ENCODE measurements at regions not wholly inside any gene's neighbourhood (a gene's known extent, or its start where the extent isn't known, plus 50 kb on each side); places are given as distances from the start of the nearest gene placed in this dataset.

GRCh38 chr4:74848774-74849173 is 54.5 kb upstream of the BTC start:
- Histone ChIP-seq H2AFZ (ENCODE audit: low read length) (no peak overlapping the region), H3K27ac (ENCODE audit: extremely low read length, insufficient read depth, low read length) (no peak overlapping the region), H3K9ac (ENCODE audit: insufficient read depth, low read depth, low read length) (no peak overlapping the region), H3K9me3 (ENCODE audit: low read length) (0 out of 2 replicates have a peak, but pooled peaks cover 12% of the 10 kb centered on the region), H3K4me3 (replicated peaks in 1 of 3; ENCODE audit: insufficient read depth in 1 of 3, low read depth in 2 of 3, low read length in 3 of 3) (no peak overlapping the region), H3K27me3 (ENCODE audit: control insufficient read depth in 1 of 2, insufficient read depth in 2 of 2, low read length in 2 of 2) (no peaks in the 10 kb centered on the region), H3K79me2 (ENCODE audit: insufficient read depth, low read length) (no peaks in the 10 kb centered on the region), H3K4me2 (ENCODE audit: low read depth, low read length) (no peak overlapping the region), H3K4me1 (ENCODE audit: insufficient read depth, low read length) (no peaks in the 10 kb centered on the region), H4K20me1 (ENCODE audit: insufficient read depth, low read length) (no peaks in the 10 kb centered on the region), H3K36me3 (replicated peaks in 1 of 2; ENCODE audit: control insufficient read depth in 1 of 2, insufficient read depth in 2 of 2, low read length in 2 of 2) (no peaks in the 10 kb centered on the region)
- no TSS peak for BruUV-seq (replicated peaks)
- intact Hi-C loops (cut with micrococcal nuclease; ENCODE audit: unreplicated experiment) = no loop called here
- CTCF ChIA-PET (ENCODE audit: low intra/inter-chr PET ratio, low total read pairs) = no interaction called here
- TF ChIP-seq LCORL (IDR thresholded peaks at IDR 0.05) = no peak
- TF ChIP-seq LCORL (CRISPR knock-in tag; IDR thresholded peaks at IDR 0.05) = no peak
- TF ChIP-seq ZBTB14 (CRISPR knock-in tag; IDR thresholded peaks at IDR 0.05) = no peak
- TF ChIP-seq CEBPB (IDR thresholded peaks at IDR 0.05; ENCODE audit: borderline replicate concordance, low read depth, low read length) = no peak
- TF ChIP-seq TGIF2 (CRISPR knock-in tag; IDR thresholded peaks at IDR 0.05) = no peak
- TF ChIP-seq ATF1 (CRISPR knock-in tag; IDR thresholded peaks at IDR 0.05) = no peak
- no peak for TF ChIP-seq TARDBP (CRISPR knock-in tag; IDR thresholded peaks at IDR 0.05)
- no peak for TF ChIP-seq MAFF (IDR thresholded peaks at IDR 0.05; ENCODE audit: low read depth, low read length)
- TF ChIP-seq NCOA5 (CRISPR knock-in tag; IDR thresholded peaks at IDR 0.05) = no peak
- no peak for TF ChIP-seq SALL1 (CRISPR knock-in tag; IDR thresholded peaks at IDR 0.05)
- no peak for TF ChIP-seq THAP11 (CRISPR knock-in tag; IDR thresholded peaks at IDR 0.05)
- no peak for TF ChIP-seq ZNF30 (CRISPR knock-in tag; IDR thresholded peaks at IDR 0.05)
- TF ChIP-seq ZNF609 (CRISPR knock-in tag; IDR thresholded peaks at IDR 0.05; ENCODE audit: borderline replicate concordance) = no peak
- TF ChIP-seq PAWR (CRISPR knock-in tag; IDR thresholded peaks at IDR 0.05; ENCODE audit: borderline replicate concordance) = no peak
- TF ChIP-seq ZSCAN20 (CRISPR knock-in tag; IDR thresholded peaks at IDR 0.05; ENCODE audit: borderline replicate concordance) = no peak
- TF ChIP-seq ZNF660 (CRISPR knock-in tag; IDR thresholded peaks at IDR 0.05; ENCODE audit: borderline replicate concordance, low read depth) = no peak
- POLR2A ChIA-PET = no interaction called here
- in situ Hi-C loops (cut with HindIII; ENCODE audit: extremely low pct_ligation_motif_present, low pct_unique_long_range_greater_than_20kb) = no loop called here
- no peak for FAIRE-seq
- no peak for ATAC-seq
- 62% methylated on average over 4 of the region's 4 CpGs for WGBS (ENCODE audit: low lambda C conversion rate)
- no peak for DNase-seq (ENCODE audit: low spot score)

Data from HepG2 (cell line).